Keratinocyte (primary cell): ENCODE measurements at regions not wholly inside any gene's neighbourhood (a gene's known extent, or its start where the extent isn't known, plus 50 kb on each side); places are given as distances from the start of the nearest gene placed in this dataset.

Experiments used
- EZH2 ChIP-seq: IDR thresholded peaks from one replicate; pipeline ENCODE4 v1.6.1; 2012; ENCODE audit warnings: inconsistent platforms, mild to moderate bottlenecking, low read length, moderate library complexity
- TF ChIP-seq, protein P1 (sequence below), 3 experiments: IDR thresholded peaks in 1 of 3; conservative IDR thresholded peaks in 1 of 3; optimal IDR thresholded peaks in 1 of 3; 2 replicates in 2 of 3; 3 replicates in 1 of 3; pipeline versions ENCODE3 to v1.5.1; 2011; ENCODE audit warnings: low read length in 3 of 3, mild to moderate bottlenecking in 3 of 3, moderate library complexity in 2 of 3, control low read depth in 1 of 3, inconsistent platforms in 1 of 3; ENCODE audit not compliant: insufficient read depth in 2 of 3; ENCODE audit errors: extremely low read depth in 1 of 3

DNA sequence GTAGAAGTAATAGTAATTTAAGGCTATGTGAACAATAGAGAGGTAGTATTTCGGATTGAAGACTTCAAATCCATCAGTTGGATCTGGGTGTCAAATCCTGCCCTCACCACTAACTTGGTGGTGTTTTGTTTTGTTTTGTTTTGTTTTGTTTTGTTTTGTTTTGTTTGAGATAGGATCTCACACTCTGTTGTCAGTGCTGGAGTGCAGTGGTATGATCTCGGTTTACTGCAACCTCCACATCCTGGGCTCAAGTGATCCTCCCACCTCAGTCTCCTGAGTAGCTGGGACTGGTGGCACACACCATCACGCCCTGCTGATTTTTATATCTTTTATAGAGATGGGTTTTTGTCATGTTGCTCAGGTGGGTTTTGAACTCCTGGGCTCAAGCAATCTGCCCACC lies 129.4 kb upstream of the ZNF217 start:
- TF ChIP-seq, protein P1, sequence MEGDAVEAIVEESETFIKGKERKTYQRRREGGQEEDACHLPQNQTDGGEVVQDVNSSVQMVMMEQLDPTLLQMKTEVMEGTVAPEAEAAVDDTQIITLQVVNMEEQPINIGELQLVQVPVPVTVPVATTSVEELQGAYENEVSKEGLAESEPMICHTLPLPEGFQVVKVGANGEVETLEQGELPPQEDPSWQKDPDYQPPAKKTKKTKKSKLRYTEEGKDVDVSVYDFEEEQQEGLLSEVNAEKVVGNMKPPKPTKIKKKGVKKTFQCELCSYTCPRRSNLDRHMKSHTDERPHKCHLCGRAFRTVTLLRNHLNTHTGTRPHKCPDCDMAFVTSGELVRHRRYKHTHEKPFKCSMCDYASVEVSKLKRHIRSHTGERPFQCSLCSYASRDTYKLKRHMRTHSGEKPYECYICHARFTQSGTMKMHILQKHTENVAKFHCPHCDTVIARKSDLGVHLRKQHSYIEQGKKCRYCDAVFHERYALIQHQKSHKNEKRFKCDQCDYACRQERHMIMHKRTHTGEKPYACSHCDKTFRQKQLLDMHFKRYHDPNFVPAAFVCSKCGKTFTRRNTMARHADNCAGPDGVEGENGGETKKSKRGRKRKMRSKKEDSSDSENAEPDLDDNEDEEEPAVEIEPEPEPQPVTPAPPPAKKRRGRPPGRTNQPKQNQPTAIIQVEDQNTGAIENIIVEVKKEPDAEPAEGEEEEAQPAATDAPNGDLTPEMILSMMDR (optimal IDR thresholded peaks at IDR 0.05 in 1 of 3, IDR thresholded peaks at IDR 0.05 in 1 of 3, conservative IDR thresholded peaks at IDR 0.05 in 1 of 3; ENCODE audit: extremely low read depth in 1 of 3, insufficient read depth in 2 of 3, low read length in 3 of 3), result no peak
- no peak for TF ChIP-seq EZH2
